Smooth muscle cell (in vitro differentiated cells): ENCODE measurements at regions not wholly inside any gene's neighbourhood (a gene's known extent, or its start where the extent isn't known, plus 50 kb on each side); places are given as distances from the start of the nearest gene placed in this dataset.
"Not testable (repeated sequence)": the region's sequence is repeated elsewhere in the genome, so short reads cannot be mapped to it uniquely, and the experiment has no call there.

Source experiments
- DNase-seq: peaks from one replicate; lab custom pipeline; 2025; ENCODE audit not compliant: unreplicated experiment; lab: John Stamatoyannopoulos, UW
- H2AFZ ChIP-seq: fragments of 200-600 bp; sonication (generic); 2 replicates; pipeline ENCODE4 v1.6.0; 2016; ENCODE audit warnings: antibody characterized with exemption, low read depth, mild to moderate bottlenecking
- H3F3A ChIP-seq: fragments of 200-600 bp; sonication (generic); 2 replicates; pipeline ENCODE4 v1.6.0; 2017; ENCODE audit warnings: antibody characterized with exemption, low read depth
- H3K27ac ChIP-seq: fragments of 200-600 bp; sonication (generic); 2 replicates; pipeline ENCODE4 v1.5.1; 2016; ENCODE audit warnings: low read depth, mild to moderate bottlenecking
- H3K27me3 ChIP-seq: fragments of 200-600 bp; sonication (generic); 2 replicates; pipeline ENCODE4 v1.6.1; 2016; ENCODE audit warnings: low read depth, mild to moderate bottlenecking
- H3K36me3 ChIP-seq: fragments of 200-600 bp; sonication (generic); 2 replicates; pipeline ENCODE4 v1.5.1; 2016; ENCODE audit warnings: low read depth
- H3K4me1 ChIP-seq: fragments of 200-600 bp; sonication (generic); 2 replicates; pipeline ENCODE4 v1.5.1; 2016; ENCODE audit warnings: low read depth
- H3K4me2 ChIP-seq: fragments of 200-600 bp; sonication (generic); 2 replicates; pipeline ENCODE4 v1.6.0; 2016; ENCODE audit warnings: mild to moderate bottlenecking
- H3K4me3 ChIP-seq: fragments of 200-600 bp; sonication (generic); 2 replicates; pipeline ENCODE4 v1.5.1; 2016; ENCODE audit warnings: mild to moderate bottlenecking
- H3K79me2 ChIP-seq: fragments of 200-600 bp; sonication (generic); 2 replicates; pipeline ENCODE4 v1.6.0; 2016; ENCODE audit warnings: low read depth, mild to moderate bottlenecking
- H3K9ac ChIP-seq: fragments of 200-600 bp; sonication (generic); 2 replicates; pipeline ENCODE4 v1.6.0; 2016; ENCODE audit warnings: low read depth
- H3K9me3 ChIP-seq: fragments of 200-600 bp; sonication (generic); replicated peaks from 2 replicates; pipeline ENCODE4 v1.5.1; 2016; ENCODE audit warnings: low read depth
- H4K20me1 ChIP-seq: fragments of 200-600 bp; sonication (generic); 2 replicates; pipeline ENCODE4 v1.6.0; 2016; ENCODE audit warnings: low read depth
- CTCF ChIP-seq: fragments of 200-600 bp; sonication (generic); IDR thresholded peaks from 2 replicates; pipeline ENCODE4 v1.5.1; 2017; ENCODE audit warnings: borderline replicate concordance, mild to moderate bottlenecking, antibody characterized with exemption; ENCODE audit not compliant: insufficient read depth, poor library complexity, severe bottlenecking
- WGBS: methylation state at CpG from one replicate; pipeline ENCODE4 v1.1.7; 2016; ENCODE audit warnings: low lambda C conversion rate; 5-methylcytosine and 5-hydroxymethylcytosine counted together

DNA sequence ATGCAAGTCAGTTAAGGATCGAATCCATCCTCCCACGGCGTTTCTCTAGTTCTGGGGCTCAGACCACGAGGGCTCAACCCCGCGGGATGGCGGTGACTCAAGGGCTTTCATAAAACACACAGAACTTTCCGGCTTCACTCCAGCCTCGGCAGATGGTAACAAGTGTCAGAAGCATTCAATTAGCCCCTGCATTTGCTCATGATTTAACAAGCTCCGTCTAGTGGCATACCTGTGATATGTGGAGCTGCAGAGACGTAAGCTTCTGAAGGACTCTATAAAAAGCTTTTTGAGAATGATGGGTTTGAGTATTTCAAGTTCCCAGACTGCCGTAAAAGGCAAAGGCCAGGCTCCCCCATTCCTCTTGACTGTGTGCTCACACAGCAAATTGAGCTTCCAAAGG is 91.3 kb upstream of the SEC14L1 start:
- TF ChIP-seq CTCF: no peak
- Histone ChIP-seq H3K79me2 (no peaks in the 10 kb centered on the region), H3F3A (no peaks in the 10 kb centered on the region), H3K27me3 (peaks cover 5% of the 10 kb centered on the region), H2AFZ (no peak overlapping the region), H3K27ac (no peak overlapping the region), H3K4me3 (no peak overlapping the region), H3K9me3 (no peaks in the 10 kb centered on the region), H3K4me2 (no peak overlapping the region), H3K36me3 (no peaks in the 10 kb centered on the region), H3K4me1 (no peaks in the 10 kb centered on the region), H3K9ac (no peak overlapping the region), H4K20me1 (no peaks in the 10 kb centered on the region)
- WGBS: 37% methylated on average over 12 of the region's 12 CpGs
- DNase-seq: no peak

GRCh38 chr17:77050901-77051300 is 89.9 kb upstream of the SEC14L1 start:
- not testable (repeated sequence) for H2AFZ ChIP-seq, H3K36me3 ChIP-seq, H3K79me2 ChIP-seq, DNase-seq, H3K9me3 ChIP-seq, H3K9ac ChIP-seq, H3F3A ChIP-seq, H3K4me1 ChIP-seq, H3K4me2 ChIP-seq, H3K4me3 ChIP-seq, H3K27ac ChIP-seq, H4K20me1 ChIP-seq, H3K27me3 ChIP-seq
- 76% methylated on average over 14 of the region's 14 CpGs for WGBS

GRCh38 chr17:77054936-77055335 is 85.8 kb upstream of the SEC14L1 start:
- no peak overlapping the region for H2AFZ ChIP-seq
- H4K20me1 ChIP-seq: no peaks in the 10 kb centered on the region
- H3K4me1 ChIP-seq: no peaks in the 10 kb centered on the region
- H3K4me2 ChIP-seq: no peak overlapping the region
- 56% methylated on average over 10 of the region's 10 CpGs for WGBS
- no peaks in the 10 kb centered on the region for H3K9me3 ChIP-seq
- no peaks in the 10 kb centered on the region for H3F3A ChIP-seq
- H3K79me2 ChIP-seq: no peaks in the 10 kb centered on the region
- H3K27me3 ChIP-seq: peaks cover 8% of the 10 kb centered on the region
- no peak overlapping the region for H3K4me3 ChIP-seq
- no peak overlapping the region for H3K27ac ChIP-seq
- H3K9ac ChIP-seq: no peak overlapping the region
- H3K36me3 ChIP-seq: no peaks in the 10 kb centered on the region
- no peak for DNase-seq
- TF ChIP-seq CTCF: no peak

- no peak for TF ChIP-seq CTCF
- H2AFZ ChIP-seq: no peak overlapping the region
- no peaks in the 10 kb centered on the region for H3K9me3 ChIP-seq
- no peaks in the 10 kb centered on the region for H3K36me3 ChIP-seq
- H4K20me1 ChIP-seq: no peaks in the 10 kb centered on the region
- no peak for DNase-seq
- H3F3A ChIP-seq: no peaks in the 10 kb centered on the region
- no peaks in the 10 kb centered on the region for H3K4me1 ChIP-seq
- WGBS: 91% methylated on average over 7 of the region's 7 CpGs
- peaks cover 8% of the 10 kb centered on the region for H3K27me3 ChIP-seq
- H3K9ac ChIP-seq: no peak overlapping the region
- no peaks in the 10 kb centered on the region for H3K79me2 ChIP-seq
- no peak overlapping the region for H3K27ac ChIP-seq
- no peak overlapping the region for H3K4me2 ChIP-seq
- no peak overlapping the region for H3K4me3 ChIP-seq
Observed at GRCh38 chr17:77055453-77055852, 85.3 kb upstream of the SEC14L1 start.
